H9 (cell line): ENCODE measurements at regions not wholly inside any gene's neighbourhood (a gene's known extent, or its start where the extent isn't known, plus 50 kb on each side); places are given as distances from the start of the nearest gene placed in this dataset.

Experiments
- DNase-seq: peaks from one replicate; pipeline ENCODE4 v3.0.0-alpha.2; 2017
- H2AFZ ChIP-seq: one replicate; pipeline ENCODE4 v1.6.1; 2013; ENCODE audit warnings: mild to moderate bottlenecking, low read length, control low read depth, moderate library complexity
- H2AK5ac ChIP-seq: 2 replicates; pipeline ENCODE4 v1.6.1; 2013; ENCODE audit warnings: low read length, control low read depth, mixed read lengths; ENCODE audit not compliant: insufficient read length
- H2BK120ac ChIP-seq: one replicate; pipeline ENCODE4 v1.6.1; 2013; ENCODE audit warnings: low read depth, mild to moderate bottlenecking, low read length, control low read depth, inconsistent platforms; ENCODE audit not compliant: poor library complexity, severe bottlenecking
- H2BK12ac ChIP-seq: 2 replicates; pipeline ENCODE4 v1.6.1; 2013; ENCODE audit warnings: low read length, control low read depth, mixed read lengths, low read depth; ENCODE audit not compliant: insufficient read length
- H2BK15ac ChIP-seq: 2 replicates; pipeline ENCODE4 v1.6.1; 2013; ENCODE audit warnings: low read depth, low read length, control low read depth
- H2BK20ac ChIP-seq: one replicate; pipeline ENCODE4 v1.6.1; 2013; ENCODE audit warnings: low read depth, mild to moderate bottlenecking, low read length, control low read depth, inconsistent platforms; ENCODE audit not compliant: poor library complexity, severe bottlenecking
- H2BK5ac ChIP-seq: 2 replicates; pipeline ENCODE4 v1.6.1; 2013; ENCODE audit warnings: low read length, control low read depth, mixed read lengths; ENCODE audit not compliant: insufficient read length
- H3K14ac ChIP-seq: 2 replicates; pipeline ENCODE4 v1.6.1; 2013; ENCODE audit warnings: low read length, control low read depth; ENCODE audit not compliant: insufficient read depth
- H3K18ac ChIP-seq: 2 replicates; pipeline ENCODE4 v1.6.1; 2013; ENCODE audit warnings: low read depth, mild to moderate bottlenecking, mixed read lengths, low read length, control low read depth; ENCODE audit not compliant: insufficient read length
- H3K23ac ChIP-seq: 2 replicates; pipeline ENCODE4 v1.6.1; 2013; ENCODE audit warnings: low read length, control low read depth, mixed read lengths, low read depth; ENCODE audit not compliant: insufficient read length
- H3K23me2 ChIP-seq: 2 replicates; pipeline ENCODE4 v1.6.1; 2013; ENCODE audit warnings: low read depth, mild to moderate bottlenecking, mixed read lengths, low read length, control low read depth; ENCODE audit not compliant: insufficient read length, poor library complexity, severe bottlenecking
- H3K27ac ChIP-seq: 2 replicates; pipeline ENCODE4 v1.5.1; 2013; ENCODE audit warnings: low read length, control low read depth, mixed read lengths, low read depth; ENCODE audit not compliant: insufficient read length
- H3K27me3 ChIP-seq: 2 replicates; pipeline ENCODE4 v1.6.1; 2013; ENCODE audit warnings: low read length, control low read depth, inconsistent platforms; ENCODE audit not compliant: insufficient read depth
- H3K4ac ChIP-seq: 2 replicates; pipeline ENCODE4 v1.6.1; 2013; ENCODE audit warnings: low read depth, mild to moderate bottlenecking, control low read depth, inconsistent platforms, low read length, moderate library complexity
- H3K4me1 ChIP-seq: 2 replicates; pipeline ENCODE4 v1.6.1; 2013; ENCODE audit warnings: low read length, control low read depth, inconsistent platforms; ENCODE audit not compliant: insufficient read depth
- H3K4me2 ChIP-seq: 2 replicates; pipeline ENCODE4 v1.6.1; 2013; ENCODE audit warnings: low read length, control low read depth, mixed read lengths; ENCODE audit not compliant: insufficient read length, insufficient read depth
- H3K56ac ChIP-seq: 2 replicates; pipeline ENCODE4 v1.6.1; 2013; ENCODE audit warnings: low read depth, mild to moderate bottlenecking, mixed read lengths, low read length, control low read depth; ENCODE audit not compliant: insufficient read length
- H3K79me1 ChIP-seq: 2 replicates; pipeline ENCODE4 v1.6.1; 2013; ENCODE audit warnings: low read depth, mild to moderate bottlenecking, moderate library complexity, low read length, control low read depth, inconsistent platforms; ENCODE audit not compliant: insufficient read depth, poor library complexity, severe bottlenecking
- H3K79me2 ChIP-seq: 2 replicates; pipeline ENCODE4 v1.6.1; 2013; ENCODE audit warnings: low read length, control low read depth, inconsistent platforms; ENCODE audit not compliant: insufficient read depth
- H3K9ac ChIP-seq: 2 replicates; pipeline ENCODE4 v1.6.1; 2013; ENCODE audit warnings: low read length, control low read depth, mixed read lengths; ENCODE audit not compliant: insufficient read length; ENCODE audit errors: extremely low read depth
- H3K9me3 ChIP-seq: one replicate; pipeline ENCODE4 v1.6.1; 2013; ENCODE audit warnings: low read depth, low read length, inconsistent platforms; ENCODE audit not compliant: control insufficient read depth
- H3T11ph ChIP-seq: one replicate; pipeline ENCODE4 v1.6.1; 2013; ENCODE audit warnings: mild to moderate bottlenecking, low read length, control low read depth, inconsistent platforms
- H4K20me1 ChIP-seq: one replicate; pipeline ENCODE4 v1.6.1; 2013; ENCODE audit not compliant: control insufficient read depth, insufficient read length, insufficient read depth
- H4K5ac ChIP-seq: 2 replicates; pipeline ENCODE4 v1.6.1; 2013; ENCODE audit warnings: low read depth, mild to moderate bottlenecking, mixed read lengths, low read length, control low read depth; ENCODE audit not compliant: insufficient read length
- H4K8ac ChIP-seq: replicated peaks from 2 replicates; pipeline ENCODE4 v1.6.1; 2013; ENCODE audit warnings: low read length, control low read depth, mixed read lengths, low read depth; ENCODE audit not compliant: insufficient read length
- H4K91ac ChIP-seq: 2 replicates; pipeline ENCODE4 v1.6.1; 2013; ENCODE audit warnings: low read depth, mild to moderate bottlenecking, moderate library complexity, mixed read lengths, low read length, control low read depth; ENCODE audit not compliant: insufficient read length
- H3K27ac Mint-ChIP-seq, 3 experiments: 2 replicates in 2 of 3; 3 replicates in 1 of 3; pipeline ENCODE4 v1.8.0; 2020 to 2021; ENCODE audit warnings: mixed read lengths in 3 of 3, mild to moderate bottlenecking in 1 of 3, moderate library complexity in 1 of 3
- H3K27me3 Mint-ChIP-seq: 2 replicates; pipeline ENCODE4 v1.8.0; 2021; ENCODE audit warnings: low read depth, mild to moderate bottlenecking, moderate library complexity, mixed read lengths
- H3K36me3 Mint-ChIP-seq, 3 experiments: 2 replicates in 2 of 3; 3 replicates in 1 of 3; pipeline ENCODE4 v1.8.0; 2020 to 2021; ENCODE audit warnings: low read depth in 3 of 3, mixed read lengths in 3 of 3; ENCODE audit not compliant: insufficient read depth in 1 of 3
- H3K4me1 Mint-ChIP-seq, 2 experiments: 2 replicates each; pipeline ENCODE4 v1.8.0; 2020; ENCODE audit warnings: mixed read lengths in 2 of 2
- H3K4me3 Mint-ChIP-seq, 2 experiments: 2 replicates in 1 of 2; 3 replicates in 1 of 2; pipeline ENCODE4 v1.8.0; 2020 to 2021; ENCODE audit warnings: mild to moderate bottlenecking in 2 of 2, mixed read lengths in 2 of 2, moderate library complexity in 1 of 2
- H3K9me3 Mint-ChIP-seq, 2 experiments: 2 replicates in 1 of 2; 3 replicates in 1 of 2; pipeline ENCODE4 v1.8.0; 2020; ENCODE audit warnings: mild to moderate bottlenecking in 2 of 2, mixed read lengths in 2 of 2, moderate library complexity in 1 of 2
- CTCF ChIP-seq: fragments of 200-600 bp; sonication (generic); conservative IDR thresholded peaks from 3 replicates; pipeline ENCODE4 v1.8.0; 2021; ENCODE audit warnings: antibody characterized with exemption, mild to moderate bottlenecking
- WGBS: extraction: QIAGEN DNeasy Blood & Tissue Kit; methylation state at CpG from one replicate; pipeline ENCODE4 v1.1.7; 2013; ENCODE audit warnings: missing lambda C conversion rate, low lambda C conversion rate, mixed read lengths; ENCODE audit not compliant: insufficient read length; ENCODE audit errors: extremely low coverage; 5-methylcytosine and 5-hydroxymethylcytosine counted together

GRCh38 chr10:21075880-21076279 is 178.8 kb upstream of the NEBL start:
- H3K9me3 ChIP-seq, result no peaks in the 10 kb centered on the region
- no peak overlapping the region for H2BK5ac ChIP-seq
- no peak overlapping the region for H2AK5ac ChIP-seq
- no peak overlapping the region for H2BK15ac ChIP-seq
- H2BK120ac ChIP-seq, result no peak overlapping the region
- no peaks in the 10 kb centered on the region for H3K27me3 Mint-ChIP-seq
- no peak overlapping the region for H3K9ac ChIP-seq
- no peaks in the 10 kb centered on the region for H3K79me1 ChIP-seq
- H3K4ac ChIP-seq, result no peak overlapping the region
- no peak for TF ChIP-seq CTCF
- H3K56ac ChIP-seq, result no peak overlapping the region
- H2BK20ac ChIP-seq, result no peak overlapping the region
- no peak overlapping the region for H3K4me2 ChIP-seq
- H3K4me1 ChIP-seq, result no peaks in the 10 kb centered on the region
- H4K91ac ChIP-seq, result no peak overlapping the region
- H3T11ph ChIP-seq, result no peak overlapping the region
- H3K14ac ChIP-seq, result no peak overlapping the region
- H3K23ac ChIP-seq, result no peak overlapping the region
- no peak overlapping the region for H3K4me3 Mint-ChIP-seq
- H3K79me2 ChIP-seq, result no peaks in the 10 kb centered on the region
- WGBS, result no CpG with 5 or more reads among the region's 6 CpGs
- H2AFZ ChIP-seq, result no peak overlapping the region
- DNase-seq, result no peak
- no peaks in the 10 kb centered on the region; a peak in 1 of 5 replicates for H3K9me3 Mint-ChIP-seq
- H3K23me2 ChIP-seq, result no peaks in the 10 kb centered on the region
- no peaks in the 10 kb centered on the region; a peak in 1 of 7 replicates for H3K36me3 Mint-ChIP-seq
- H3K27me3 ChIP-seq, result no peaks in the 10 kb centered on the region
- no peak overlapping the region for H3K27ac ChIP-seq
- H4K20me1 ChIP-seq, result no peaks in the 10 kb centered on the region
- H4K5ac ChIP-seq, result no peak overlapping the region
- H2BK12ac ChIP-seq, result no peak overlapping the region
- H3K4me1 Mint-ChIP-seq, result peaks cover 4% of the 10 kb centered on the region in 2 experiments
- no peak overlapping the region for H4K8ac ChIP-seq
- no peak overlapping the region for H3K27ac Mint-ChIP-seq
- no peak overlapping the region for H3K18ac ChIP-seq
